ENCODE measurements at regions not wholly inside any gene's neighbourhood (a gene's known extent, or its start where the extent isn't known, plus 50 kb on each side); places are given as distances from the start of the nearest gene placed in this dataset.

DNA sequence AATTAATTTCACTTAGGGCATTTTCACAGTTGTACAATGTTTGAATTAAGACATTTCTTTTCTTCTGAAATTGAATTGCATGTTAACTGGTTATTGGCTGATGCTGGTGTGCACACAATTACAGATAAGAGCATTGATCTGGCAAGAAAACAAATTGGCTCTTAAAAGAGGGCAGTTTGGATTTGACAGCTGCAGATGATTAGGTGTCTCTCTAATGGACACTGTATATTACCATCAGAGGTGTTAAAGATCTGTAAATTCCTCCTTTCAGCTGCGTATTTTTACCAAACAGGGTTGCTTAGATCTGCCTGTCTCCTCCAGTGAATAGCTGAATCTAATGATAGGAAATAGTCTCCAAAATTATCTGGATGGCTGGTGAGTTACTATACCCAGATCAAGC, 198.5 kb downstream of the BLID start:
- Mint-ChIP-seq H3K4me3 (no peak overlapping the region), H3K27me3 (ENCODE audit: low read depth) (peaks cover 3% of the 10 kb centered on the region), H3K9me3 (peaks cover 6% of the 10 kb centered on the region), H3K27ac (ENCODE audit: unreplicated experiment) (no peak overlapping the region), H3K36me3 (ENCODE audit: low read depth) (no peaks in the 10 kb centered on the region), H3K4me1 (peaks cover 4% of the 10 kb centered on the region)
- no peak for TF ChIP-seq CTCF (conservative IDR thresholded peaks at IDR 0.05)
- DNase-seq (ENCODE audit: low read depth, low spot score) = no peak

DNA sequence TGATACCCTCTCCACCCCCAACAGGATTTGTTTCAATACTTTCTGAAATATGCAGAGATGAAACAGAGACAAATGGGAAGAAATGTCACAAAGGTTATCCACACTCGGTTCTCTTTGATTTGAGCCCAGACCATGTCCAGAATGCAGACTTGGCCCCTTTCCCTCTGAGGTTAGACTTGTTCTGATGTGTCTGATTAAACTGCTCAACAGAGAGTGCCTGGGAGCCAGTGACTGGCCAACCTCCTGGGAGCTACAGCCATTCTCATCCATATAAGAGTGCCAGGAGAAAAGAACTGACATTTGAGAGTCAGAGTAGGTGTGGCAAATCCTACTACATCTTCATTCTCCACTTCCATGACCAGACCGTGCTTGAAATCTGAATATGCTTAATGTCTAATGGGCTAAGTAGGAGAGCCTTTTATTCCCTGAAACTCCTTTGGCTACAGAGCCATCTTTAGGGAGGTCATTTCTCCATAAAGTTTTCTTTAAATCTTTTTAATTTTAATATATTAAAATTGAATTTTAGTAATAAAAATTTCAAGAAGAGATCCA, 201.4 kb downstream of the BLID start:
- H3K27me3 Mint-ChIP-seq (ENCODE audit: low read depth) = peaks cover 3% of the 10 kb centered on the region
- H3K4me1 Mint-ChIP-seq = peaks cover 9% of the 10 kb centered on the region
- H3K4me3 Mint-ChIP-seq = no peak overlapping the region
- H3K27ac Mint-ChIP-seq (ENCODE audit: unreplicated experiment) = no peak overlapping the region
- DNase-seq (ENCODE audit: low read depth, low spot score) = no peak
- no peaks in the 10 kb centered on the region for H3K36me3 Mint-ChIP-seq (ENCODE audit: low read depth)
- no peak for TF ChIP-seq CTCF (conservative IDR thresholded peaks at IDR 0.05)
- H3K9me3 Mint-ChIP-seq = peaks cover 4% of the 10 kb centered on the region

DNA sequence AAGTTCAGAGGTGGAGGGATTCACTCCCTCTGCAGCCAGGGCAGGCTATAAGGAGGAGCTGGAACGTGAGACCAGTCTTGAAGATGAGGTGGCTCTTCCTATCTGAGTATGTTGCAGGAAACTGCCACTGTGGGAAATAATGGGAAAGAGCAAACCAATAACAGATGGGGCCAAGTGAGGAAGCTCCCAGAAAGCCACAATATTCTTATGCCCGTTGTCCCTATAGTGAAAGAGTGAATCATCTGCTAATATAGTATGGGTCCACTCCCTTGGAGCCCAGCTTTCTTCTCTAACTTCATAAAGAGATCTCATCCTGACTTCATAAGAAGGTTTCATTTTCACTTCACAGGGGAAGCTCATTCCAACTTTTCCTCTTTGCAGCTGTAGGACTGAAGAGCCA, 206.4 kb downstream of the BLID start:
- TF ChIP-seq CTCF (conservative IDR thresholded peaks at IDR 0.05) = no peak
- Mint-ChIP-seq H3K9me3 (peaks cover 8% of the 10 kb centered on the region), H3K4me3 (no peak overlapping the region), H3K36me3 (ENCODE audit: low read depth) (no peaks in the 10 kb centered on the region), H3K27ac (ENCODE audit: unreplicated experiment) (no peak overlapping the region), H3K27me3 (ENCODE audit: low read depth) (no peaks in the 10 kb centered on the region), H3K4me1 (peaks cover 15% of the 10 kb centered on the region)
- DNase-seq (ENCODE audit: low read depth, low spot score) = no peak

- H3K27ac Mint-ChIP-seq (ENCODE audit: unreplicated experiment) = no peak overlapping the region
- H3K9me3 Mint-ChIP-seq = peaks cover 8% of the 10 kb centered on the region
- H3K27me3 Mint-ChIP-seq (ENCODE audit: low read depth) = no peaks in the 10 kb centered on the region
- no peak for TF ChIP-seq CTCF (conservative IDR thresholded peaks at IDR 0.05)
- H3K36me3 Mint-ChIP-seq (ENCODE audit: low read depth) = no peaks in the 10 kb centered on the region
- no peak for DNase-seq (ENCODE audit: low read depth, low spot score)
- H3K4me1 Mint-ChIP-seq = peaks cover 11% of the 10 kb centered on the region
- no peak overlapping the region for H3K4me3 Mint-ChIP-seq
These were observed 208.6 kb downstream of the BLID start for GRCh38 chr11:121907379-121907778.

GRCh38 chr11:121904148-121904547, 211.9 kb downstream of the BLID start:
- H3K27ac Mint-ChIP-seq (ENCODE audit: unreplicated experiment) = no peak overlapping the region

More at GRCh38 chr11:121904148-121904547, 211.9 kb downstream of the BLID start:
- Mint-ChIP-seq H3K4me3 (no peak overlapping the region), H3K36me3 (ENCODE audit: low read depth) (no peaks in the 10 kb centered on the region), H3K27me3 (ENCODE audit: low read depth) (no peaks in the 10 kb centered on the region), H3K9me3 (peaks cover 6% of the 10 kb centered on the region), H3K4me1 (peaks cover 6% of the 10 kb centered on the region)
- DNase-seq (ENCODE audit: low read depth, low spot score) = no peak
- no peak for TF ChIP-seq CTCF (conservative IDR thresholded peaks at IDR 0.05)
